ENCODE measurements at regions not wholly inside any gene's neighbourhood (a gene's known extent, or its start where the extent isn't known, plus 50 kb on each side); places are given as distances from the start of the nearest gene placed in this dataset.
A peak's percentile ranks its signal among the peaks of the same experiment; 100 is the strongest.

- Histone ChIP-seq H3K4me3 (ENCODE audit: low read length) (peak overlapping the region; percentile 13), H3K36me3 (ENCODE audit: control insufficient read depth, insufficient read depth, low read length) (no peaks in the 10 kb centered on the region)
- TF ChIP-seq CTCF (conservative IDR thresholded peaks at IDR 0.05): no peak
Measured at GRCh38 chr14:87264796-87265195, 728.2 kb downstream of the GALC start.

GRCh38 chr14:87264272-87264785 is 728.7 kb downstream of the GALC start:
- peaks cover under 1% of the 10 kb centered on the region for H3K36me3 Mint-ChIP-seq (ENCODE audit: low read depth)
- no peak overlapping the region for H3K27ac ChIP-seq (ENCODE audit: low read depth, low read length)
- no peak overlapping the region for H3K27ac Mint-ChIP-seq
- DNase-seq: no peak
- H3K9me3 Mint-ChIP-seq: peaks cover under 1% of the 10 kb centered on the region
- WGBS, 2 experiments (ENCODE audit: insufficient coverage in 1 of 2, insufficient read length in 1 of 2): 86 to 100% methylated on average over 1 to 2 of the region's 2 CpGs
- peaks cover 4% of the 10 kb centered on the region for H3K4me1 ChIP-seq (ENCODE audit: control insufficient read depth, insufficient read depth, low read length)
- H3K4me1 Mint-ChIP-seq: peaks cover 46% of the 10 kb centered on the region
- H3K27me3 ChIP-seq (ENCODE audit: control insufficient read depth, insufficient read depth, low read length, poor library complexity, severe bottlenecking): no peaks in the 10 kb centered on the region
- H3K36me3 ChIP-seq (ENCODE audit: control insufficient read depth, insufficient read depth, low read length): no peaks in the 10 kb centered on the region
- H3K4me3 ChIP-seq (ENCODE audit: low read length): peak overlapping the region; percentile 19
- H3K4me3 Mint-ChIP-seq: no peak overlapping the region
- no peak for TF ChIP-seq CTCF (conservative IDR thresholded peaks at IDR 0.05)
- no peak overlapping the region for H3K9ac ChIP-seq (ENCODE audit: extremely low read depth, low read length, poor library complexity, severe bottlenecking)
- no peaks in the 10 kb centered on the region for H3K27me3 Mint-ChIP-seq (ENCODE audit: insufficient read depth)
- H3K9me3 ChIP-seq (ENCODE audit: control insufficient read depth, low read length): peaks cover 3% of the 10 kb centered on the region

More at GRCh38 chr14:87264796-87265195, 728.2 kb downstream of the GALC start:
- WGBS, 2 experiments (ENCODE audit: insufficient coverage in 1 of 2, insufficient read length in 1 of 2): 90 to 100% methylated on average over 2 to 3 of the region's 3 CpGs
- Histone ChIP-seq H3K4me1 (ENCODE audit: control insufficient read depth, insufficient read depth, low read length) (peaks cover 4% of the 10 kb centered on the region), H3K9me3 (ENCODE audit: control insufficient read depth, low read length) (peaks cover 8% of the 10 kb centered on the region), H3K9ac (ENCODE audit: extremely low read depth, low read length, poor library complexity, severe bottlenecking) (no peak overlapping the region), H3K27ac (ENCODE audit: low read depth, low read length) (no peak overlapping the region), H3K27me3 (ENCODE audit: control insufficient read depth, insufficient read depth, low read length, poor library complexity, severe bottlenecking) (no peaks in the 10 kb centered on the region)
- DNase-seq: no peak
- Mint-ChIP-seq H3K4me3 (no peak overlapping the region), H3K36me3 (ENCODE audit: low read depth) (peaks cover 5% of the 10 kb centered on the region), H3K27ac (no peak overlapping the region), H3K9me3 (peaks cover 5% of the 10 kb centered on the region), H3K27me3 (ENCODE audit: insufficient read depth) (no peaks in the 10 kb centered on the region), H3K4me1 (peaks cover 41% of the 10 kb centered on the region)

- Mint-ChIP-seq H3K36me3 (ENCODE audit: low read depth) (peaks cover 20% of the 10 kb centered on the region), H3K4me1 (peaks cover 35% of the 10 kb centered on the region), H3K27ac (no peak overlapping the region), H3K27me3 (ENCODE audit: insufficient read depth) (no peaks in the 10 kb centered on the region), H3K9me3 (peaks cover 25% of the 10 kb centered on the region), H3K4me3 (no peak overlapping the region)
- 86% methylated on average over 1 of the region's 2 CpGs; no CpG with 5 or more reads in 1 of the 2 experiments for WGBS, 2 experiments (ENCODE audit: insufficient coverage in 1 of 2, insufficient read length in 1 of 2)
- no peak overlapping the region for H3K27ac ChIP-seq (ENCODE audit: low read depth, low read length)
- peaks cover 4% of the 10 kb centered on the region for H3K4me1 ChIP-seq (ENCODE audit: control insufficient read depth, insufficient read depth, low read length)
- H3K9me3 ChIP-seq (ENCODE audit: control insufficient read depth, low read length): peaks cover 25% of the 10 kb centered on the region
- no peak for DNase-seq
- no peaks in the 10 kb centered on the region for H3K36me3 ChIP-seq (ENCODE audit: control insufficient read depth, insufficient read depth, low read length)
- no peak overlapping the region for H3K4me3 ChIP-seq (ENCODE audit: low read length)
- TF ChIP-seq CTCF (conservative IDR thresholded peaks at IDR 0.05): no peak
- H3K27me3 ChIP-seq (ENCODE audit: control insufficient read depth, insufficient read depth, low read length, poor library complexity, severe bottlenecking): no peaks in the 10 kb centered on the region
- H3K9ac ChIP-seq (ENCODE audit: extremely low read depth, low read length, poor library complexity, severe bottlenecking): no peak overlapping the region
Measured at GRCh38 chr14:87261621-87262020, 731.4 kb downstream of the GALC start.

Measured in endodermal cell (in vitro differentiated cells).